ENCODE measurements at regions not wholly inside any gene's neighbourhood (a gene's known extent, or its start where the extent isn't known, plus 50 kb on each side); places are given as distances from the start of the nearest gene placed in this dataset.

- TF ChIP-seq CTCF (IDR thresholded peaks at IDR 0.05; ENCODE audit: unreplicated experiment), result no peak
- intact Hi-C loops (cut with micrococcal nuclease; ENCODE audit: unreplicated experiment), result no loop called here
- Mint-ChIP-seq H3K4me1 (ENCODE audit: low read depth, unreplicated experiment) (no peaks in the 10 kb centered on the region), H3K9me3 (ENCODE audit: low read depth, unreplicated experiment) (peaks cover 18% of the 10 kb centered on the region), H3K27me3 (ENCODE audit: unreplicated experiment) (no peaks in the 10 kb centered on the region), H3K36me3 (ENCODE audit: insufficient read depth, unreplicated experiment) (no peaks in the 10 kb centered on the region), H3K27ac (ENCODE audit: unreplicated experiment) (no peak overlapping the region), H3K4me3 (ENCODE audit: low read depth, unreplicated experiment) (no peak overlapping the region)
- no TSS peak for BruUV-seq (replicated peaks)
- CTCF ChIA-PET, result no interaction called here
- no peak for DNase-seq
Observed at GRCh38 chr15:47326410-47327333, 390.6 kb upstream of the SEMA6D start.

- intact Hi-C loops (cut with micrococcal nuclease; ENCODE audit: unreplicated experiment), result no loop called here
- TF ChIP-seq CTCF (IDR thresholded peaks at IDR 0.05; ENCODE audit: unreplicated experiment), result no peak
- Mint-ChIP-seq H3K27me3 (ENCODE audit: unreplicated experiment) (no peaks in the 10 kb centered on the region), H3K36me3 (ENCODE audit: insufficient read depth, unreplicated experiment) (no peaks in the 10 kb centered on the region), H3K4me3 (ENCODE audit: low read depth, unreplicated experiment) (no peak overlapping the region), H3K9me3 (ENCODE audit: low read depth, unreplicated experiment) (peaks cover 14% of the 10 kb centered on the region), H3K27ac (ENCODE audit: unreplicated experiment) (no peak overlapping the region), H3K4me1 (ENCODE audit: low read depth, unreplicated experiment) (no peaks in the 10 kb centered on the region)
- CTCF ChIA-PET, result no interaction called here
- no peak for DNase-seq
- no TSS peak for BruUV-seq (replicated peaks)
Observed at GRCh38 chr15:47331829-47332393, 385.4 kb upstream of the SEMA6D start.

GRCh38 chr15:47332481-47332880 lies 384.8 kb upstream of the SEMA6D start:
- H3K4me3 Mint-ChIP-seq (ENCODE audit: low read depth, unreplicated experiment), result no peak overlapping the region
- TF ChIP-seq CTCF (IDR thresholded peaks at IDR 0.05; ENCODE audit: unreplicated experiment), result no peak
- CTCF ChIA-PET, result no interaction called here
- intact Hi-C loops (cut with micrococcal nuclease; ENCODE audit: unreplicated experiment), result no loop called here
- no peaks in the 10 kb centered on the region for H3K4me1 Mint-ChIP-seq (ENCODE audit: low read depth, unreplicated experiment)
- BruUV-seq (replicated peaks), result no TSS peak
- no peak for DNase-seq
- peaks cover 14% of the 10 kb centered on the region for H3K9me3 Mint-ChIP-seq (ENCODE audit: low read depth, unreplicated experiment)
- no peaks in the 10 kb centered on the region for H3K36me3 Mint-ChIP-seq (ENCODE audit: insufficient read depth, unreplicated experiment)
- no peak overlapping the region for H3K27ac Mint-ChIP-seq (ENCODE audit: unreplicated experiment)
- no peaks in the 10 kb centered on the region for H3K27me3 Mint-ChIP-seq (ENCODE audit: unreplicated experiment)

GRCh38 chr15:47333734-47334133 lies 383.6 kb upstream of the SEMA6D start:
- H3K4me3 Mint-ChIP-seq (ENCODE audit: low read depth, unreplicated experiment), result no peak overlapping the region
- intact Hi-C loops (cut with micrococcal nuclease; ENCODE audit: unreplicated experiment), result no loop called here
- no peak for DNase-seq
- H3K4me1 Mint-ChIP-seq (ENCODE audit: low read depth, unreplicated experiment), result no peaks in the 10 kb centered on the region
- no TSS peak for BruUV-seq (replicated peaks)
- H3K36me3 Mint-ChIP-seq (ENCODE audit: insufficient read depth, unreplicated experiment), result no peaks in the 10 kb centered on the region
- no peak overlapping the region for H3K27ac Mint-ChIP-seq (ENCODE audit: unreplicated experiment)
- TF ChIP-seq CTCF (IDR thresholded peaks at IDR 0.05; ENCODE audit: unreplicated experiment), result no peak
- H3K27me3 Mint-ChIP-seq (ENCODE audit: unreplicated experiment), result no peaks in the 10 kb centered on the region
- CTCF ChIA-PET, result no interaction called here
- H3K9me3 Mint-ChIP-seq (ENCODE audit: low read depth, unreplicated experiment), result peaks cover 16% of the 10 kb centered on the region
